Fibroblast of skin of abdomen (primary cell): ENCODE measurements at regions not wholly inside any gene's neighbourhood (a gene's known extent, or its start where the extent isn't known, plus 50 kb on each side); places are given as distances from the start of the nearest gene placed in this dataset.
"Not testable (repeated sequence)": the region's sequence is repeated elsewhere in the genome, so short reads cannot be mapped to it uniquely, and the experiment has no call there.

Source experiments
- DNase-seq: peaks from one replicate; pipeline ENCODE4 v3.0.0-alpha.2; 2013

- DNase-seq: peak; percentile 23
These were observed 59.7 kb downstream of the RNF112 start for GRCh38 chr17:19470530-19471261.

- not testable (repeated sequence) for DNase-seq
These were observed 59.2 kb upstream of the SLC47A1 start for GRCh38 chr17:19474405-19474804.

GRCh38 chr17:19475800-19476199, 57.9 kb upstream of the SLC47A1 start:
- not testable (repeated sequence) for DNase-seq

GRCh38 chr17:19482576-19482975, 51.1 kb upstream of the SLC47A1 start:
- DNase-seq: peak; percentile 59
